A172 (cell line): ENCODE measurements at regions not wholly inside any gene's neighbourhood (a gene's known extent, or its start where the extent isn't known, plus 50 kb on each side); places are given as distances from the start of the nearest gene placed in this dataset.
"Not testable (repeated sequence)": the region's sequence is repeated elsewhere in the genome, so short reads cannot be mapped to it uniquely, and the experiment has no call there.

Experiments
- DNase-seq: peaks from one replicate; pipeline ENCODE4 v3.0.0-alpha.2; 2015; ENCODE audit warnings: low spot score

- no peak for DNase-seq
Measured at GRCh38 chr2:207363761-207364290, 165.9 kb upstream of the CREB1 start.

- DNase-seq: no peak
Measured at GRCh38 chr2:207370646-207371045, 159.1 kb upstream of the CREB1 start.

GRCh38 chr2:207371877-207372276 lies 157.9 kb upstream of the CREB1 start:
- DNase-seq: no peak

- DNase-seq: no peak
Measured at GRCh38 chr2:207372483-207372882, 157.3 kb upstream of the CREB1 start.

GRCh38 chr2:207375207-207375875 lies 154.4 kb upstream of the CREB1 start:
- DNase-seq: no peak

GRCh38 chr2:207378620-207379019 lies 151.1 kb upstream of the CREB1 start:
- not testable (repeated sequence) for DNase-seq

GRCh38 chr2:207385076-207385475 lies 144.7 kb upstream of the CREB1 start:
- DNase-seq: no peak

GRCh38 chr2:207385903-207386302 lies 143.9 kb upstream of the CREB1 start:
- DNase-seq: peak; percentile 30

GRCh38 chr2:207387001-207387571 lies 142.7 kb upstream of the CREB1 start:
- no peak for DNase-seq

GRCh38 chr2:207390302-207391095 lies 139.3 kb upstream of the CREB1 start:
- DNase-seq: no peak

- no peak for DNase-seq
Measured at GRCh38 chr2:207394203-207394781, 135.5 kb upstream of the CREB1 start.

- DNase-seq: peak; percentile 100
Measured at GRCh38 chr2:207394812-207395534, 134.8 kb upstream of the CREB1 start.

GRCh38 chr2:207395535-207396251 lies 134.1 kb upstream of the CREB1 start:
- DNase-seq: peak; percentile 41

- DNase-seq: no peak
Measured at GRCh38 chr2:207397917-207398655, 131.7 kb upstream of the CREB1 start.

GRCh38 chr2:207399301-207399700 lies 130.5 kb upstream of the CREB1 start:
- no peak for DNase-seq

GRCh38 chr2:207401338-207401737 lies 128.4 kb upstream of the CREB1 start:
- DNase-seq: no peak

GRCh38 chr2:207403141-207403540 lies 126.6 kb upstream of the CREB1 start:
- DNase-seq: no peak

GRCh38 chr2:207403950-207404349 lies 125.8 kb upstream of the CREB1 start:
- DNase-seq: no peak

GRCh38 chr2:207405150-207405549 lies 124.6 kb upstream of the CREB1 start:
- DNase-seq: no peak

GRCh38 chr2:207408086-207408794 lies 121.5 kb upstream of the CREB1 start:
- peak; percentile 48 for DNase-seq
